Effector memory CD4-positive, alpha-beta T cell (primary cell): ENCODE measurements at regions not wholly inside any gene's neighbourhood (a gene's known extent, or its start where the extent isn't known, plus 50 kb on each side); places are given as distances from the start of the nearest gene placed in this dataset.
"Not testable (repeated sequence)": the region's sequence is repeated elsewhere in the genome, so short reads cannot be mapped to it uniquely, and the experiment has no call there.

ENCODE experiments used
- DNase-seq, 3 donors: peaks; one replicate each; pipeline ENCODE4 v3.0.0-alpha.2; 2020
- H3K27ac ChIP-seq: 2 replicates; pipeline ENCODE4 v1.7.0; 2013; ENCODE audit warnings: mild to moderate bottlenecking, low read length, moderate library complexity; ENCODE audit not compliant: insufficient read depth, poor library complexity, severe bottlenecking
- H3K27me3 ChIP-seq: replicated peaks from 2 replicates; pipeline ENCODE4 v1.7.0; 2013; ENCODE audit warnings: mild to moderate bottlenecking, low read length; ENCODE audit not compliant: insufficient read depth, control insufficient read depth, poor library complexity, severe bottlenecking
- H3K36me3 ChIP-seq: 2 replicates; pipeline ENCODE4 v1.7.0; 2013; ENCODE audit warnings: mild to moderate bottlenecking, low read length, moderate library complexity; ENCODE audit not compliant: control insufficient read depth, insufficient read depth
- H3K4me1 ChIP-seq: 2 replicates; pipeline ENCODE4 v1.7.0; 2013; ENCODE audit warnings: low read length, mild to moderate bottlenecking; ENCODE audit not compliant: control insufficient read depth, insufficient read depth, poor library complexity, severe bottlenecking
- H3K4me3 ChIP-seq: 2 replicates; pipeline ENCODE4 v1.7.0; 2013; ENCODE audit warnings: low read length, low read depth, mild to moderate bottlenecking; ENCODE audit not compliant: insufficient read depth, poor library complexity, severe bottlenecking
- H3K9me3 ChIP-seq: 2 replicates; pipeline ENCODE4 v1.7.0; 2013; ENCODE audit warnings: mild to moderate bottlenecking, low read length, moderate library complexity; ENCODE audit not compliant: control insufficient read depth

DNA sequence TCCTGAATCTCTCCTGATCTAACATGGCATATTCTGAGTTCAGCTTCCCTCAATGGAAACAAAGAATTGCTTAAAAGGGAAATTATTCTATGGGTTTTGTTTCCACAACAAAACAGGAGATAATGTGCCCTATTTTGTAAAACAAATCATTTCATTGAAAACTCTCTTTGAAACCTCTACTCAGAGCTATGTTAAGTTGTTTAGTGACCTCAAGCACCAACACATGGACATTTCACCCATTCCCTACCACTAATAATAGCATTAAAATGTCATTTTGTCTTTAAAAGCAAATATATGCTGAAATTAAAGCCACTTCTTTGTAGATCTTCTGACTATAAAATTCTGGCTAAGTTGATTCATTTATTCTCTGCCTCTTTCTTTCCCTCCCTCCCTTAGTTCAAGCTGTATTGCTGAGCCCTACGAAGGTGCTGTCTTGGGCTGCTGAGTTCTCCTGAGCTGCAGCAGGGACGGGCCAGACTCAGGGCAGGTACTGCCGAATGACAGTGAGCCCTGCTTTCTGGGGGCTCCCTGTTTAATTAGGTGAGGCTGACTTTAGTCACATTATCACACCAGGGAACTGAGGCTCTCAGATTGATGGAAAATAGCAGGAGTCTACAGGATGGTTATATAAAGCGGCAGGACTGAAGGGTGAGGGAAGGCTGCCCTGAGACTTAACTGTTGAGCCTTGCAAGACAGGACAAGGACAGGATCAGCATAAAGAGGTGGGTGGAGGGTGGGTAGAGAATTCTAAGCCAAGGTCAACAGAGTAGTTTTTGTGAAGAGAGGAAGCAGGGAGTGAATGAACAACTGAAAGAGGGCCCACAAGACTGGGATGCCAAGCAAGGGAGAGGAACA lies 1685.1 kb downstream of the SPATA31A7 start:
- H3K4me3 ChIP-seq, H3K36me3 ChIP-seq, DNase-seq, H3K9me3 ChIP-seq, H3K4me1 ChIP-seq, H3K27ac ChIP-seq, H3K27me3 ChIP-seq: not testable (repeated sequence)

DNA sequence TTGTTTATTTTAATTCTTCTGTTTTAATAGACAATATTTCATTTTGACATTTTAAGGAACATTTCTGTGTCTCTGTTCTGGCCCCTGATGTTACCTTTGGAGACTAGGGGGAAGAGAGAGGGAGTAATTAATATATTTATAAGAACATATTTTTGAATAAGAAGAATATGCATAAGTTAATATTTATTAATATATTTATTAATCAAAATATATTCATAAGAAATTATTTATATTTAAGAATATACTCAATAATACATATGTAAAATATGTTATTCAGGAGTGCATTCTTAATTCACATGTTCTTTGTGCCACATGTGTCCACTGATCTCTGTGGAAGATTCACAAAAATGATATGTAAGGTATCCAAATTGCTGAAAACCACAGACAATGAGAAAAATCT lies 1687.7 kb downstream of the SPATA31A7 start:
- not testable (repeated sequence) for H3K9me3 ChIP-seq, DNase-seq, H3K27me3 ChIP-seq, H3K36me3 ChIP-seq, H3K4me1 ChIP-seq, H3K27ac ChIP-seq, H3K4me3 ChIP-seq

DNA sequence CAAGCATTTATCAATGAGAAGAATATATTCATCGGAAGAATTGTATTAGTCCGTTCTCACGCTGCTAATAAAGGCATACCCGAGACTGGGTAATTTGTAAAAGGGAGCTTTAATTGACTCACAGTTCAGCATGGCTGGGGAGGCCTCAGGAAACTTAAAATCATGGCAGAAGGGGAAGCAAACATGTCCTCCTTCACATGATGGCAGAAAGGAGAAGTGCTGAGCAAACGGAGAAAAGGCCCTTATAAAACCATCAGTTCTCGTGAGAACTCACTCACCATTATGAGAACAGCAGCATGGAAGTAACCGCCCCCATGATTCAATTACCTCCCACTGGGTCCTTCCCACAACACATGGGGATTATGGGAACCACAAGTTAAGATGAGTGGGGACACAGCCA lies 1688.2 kb downstream of the SPATA31A7 start:
- H3K27ac ChIP-seq, H3K9me3 ChIP-seq, DNase-seq, H3K4me3 ChIP-seq, H3K4me1 ChIP-seq, H3K36me3 ChIP-seq, H3K27me3 ChIP-seq: not testable (repeated sequence)

DNA sequence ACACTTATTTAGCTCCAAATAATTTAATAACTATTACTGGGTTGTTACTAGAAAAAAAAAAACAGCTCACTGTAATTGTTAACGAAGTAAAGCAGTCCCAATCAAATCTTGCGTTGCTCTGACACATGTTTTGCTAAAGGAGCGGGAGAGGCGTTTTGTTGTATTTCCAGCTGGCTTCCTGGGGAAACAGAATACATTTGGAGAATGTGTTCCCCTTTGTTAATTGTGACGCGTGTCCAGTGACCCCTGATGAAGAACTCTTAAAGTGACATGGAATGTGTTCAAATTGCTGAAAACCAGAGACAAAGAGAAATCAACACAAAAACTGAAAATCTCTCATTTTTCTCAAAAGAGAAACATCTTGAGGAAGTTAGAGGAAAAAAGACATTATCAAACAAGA lies 1690.6 kb downstream of the SPATA31A7 start:
- H3K4me3 ChIP-seq, H3K9me3 ChIP-seq: not testable (repeated sequence)

DNA sequence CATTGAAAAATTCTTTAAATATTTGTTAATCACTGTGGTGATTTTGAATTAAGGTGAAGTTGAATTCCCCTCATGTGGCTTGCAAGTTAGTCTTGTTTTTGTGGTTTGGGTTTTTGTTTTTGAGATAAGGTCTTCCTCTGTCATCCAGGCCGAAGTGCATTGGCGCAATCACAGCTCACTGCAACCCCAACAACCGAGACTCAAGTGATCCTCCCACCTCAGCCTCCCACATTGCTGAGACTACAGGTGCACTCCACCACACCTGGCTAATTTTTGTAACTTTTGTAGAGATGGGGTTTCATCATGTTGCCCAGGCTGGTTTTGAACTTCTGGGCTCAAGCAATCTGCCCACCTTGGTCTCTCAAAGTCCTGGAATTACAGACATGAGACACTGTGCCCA lies 1691.1 kb downstream of the SPATA31A7 start:
- H3K9me3 ChIP-seq, H3K4me3 ChIP-seq, H3K27ac ChIP-seq, H3K4me1 ChIP-seq, DNase-seq, H3K36me3 ChIP-seq, H3K27me3 ChIP-seq: not testable (repeated sequence)

More for the DNA sequence above, 1690.6 kb downstream of the SPATA31A7 start:
- H3K27ac ChIP-seq, DNase-seq, H3K27me3 ChIP-seq, H3K4me1 ChIP-seq, H3K36me3 ChIP-seq: not testable (repeated sequence)

DNA sequence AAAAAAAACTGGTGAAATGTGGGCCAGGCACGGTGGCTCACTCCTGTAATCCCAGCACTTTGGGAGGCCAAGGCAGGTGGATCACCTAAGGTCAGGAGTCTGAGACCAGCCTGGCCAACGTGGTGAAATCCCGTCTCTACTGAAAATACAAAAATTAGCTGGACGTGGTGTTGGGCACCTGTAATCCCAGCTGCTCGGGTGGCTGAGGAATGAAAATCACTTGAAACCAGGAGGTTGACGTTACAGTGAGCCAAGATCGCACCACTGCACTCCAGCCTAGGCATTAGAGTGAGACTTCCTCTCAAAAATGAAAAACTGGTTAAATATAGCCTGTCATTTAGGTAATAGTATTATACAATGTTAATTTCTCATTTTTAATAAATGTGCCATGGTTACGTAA lies 1692.0 kb downstream of the SPATA31A7 start:
- not testable (repeated sequence) for H3K36me3 ChIP-seq, DNase-seq, H3K27ac ChIP-seq, H3K4me1 ChIP-seq, H3K9me3 ChIP-seq, H3K4me3 ChIP-seq, H3K27me3 ChIP-seq

DNA sequence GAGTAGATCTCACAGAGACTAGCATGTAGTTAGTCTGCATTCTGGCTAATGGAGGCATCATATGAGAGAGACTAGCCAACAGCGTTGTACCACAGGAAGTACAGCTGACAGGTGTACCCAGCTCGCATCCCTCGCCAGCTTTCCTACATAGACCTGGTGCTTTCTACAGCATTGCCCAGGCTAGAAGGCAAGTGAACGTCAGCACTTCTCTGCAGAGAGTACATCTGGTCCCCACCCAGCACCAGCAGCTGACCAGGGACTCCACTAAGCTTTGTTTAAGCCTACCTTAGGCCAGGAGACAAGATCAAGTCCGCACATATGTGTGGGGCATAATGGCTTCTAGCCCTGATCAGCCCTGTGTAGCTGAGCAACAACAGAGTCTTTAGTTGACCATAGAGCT lies 1692.9 kb downstream of the SPATA31A7 start:
- not testable (repeated sequence) for DNase-seq, H3K36me3 ChIP-seq, H3K9me3 ChIP-seq, H3K27me3 ChIP-seq, H3K4me1 ChIP-seq, H3K4me3 ChIP-seq, H3K27ac ChIP-seq

DNA sequence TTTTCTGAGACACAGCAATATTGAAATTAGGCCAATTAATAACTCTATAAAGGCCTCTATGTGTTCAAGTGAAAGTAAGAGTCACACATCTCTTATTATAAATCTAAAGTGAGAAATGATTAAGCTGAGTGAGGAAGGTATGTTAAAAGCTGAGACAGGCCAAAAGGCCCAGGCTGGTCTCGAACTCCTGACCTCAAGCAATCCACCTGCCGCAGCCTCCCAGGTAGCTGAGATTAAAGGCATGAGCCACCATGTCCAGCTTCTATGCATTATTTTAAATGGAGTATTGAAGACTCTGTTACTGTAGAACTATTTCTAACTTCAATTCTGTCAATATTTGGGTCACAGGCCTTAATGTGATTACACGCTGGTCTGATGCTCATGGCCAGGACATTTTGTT lies 1706.9 kb downstream of the SPATA31A7 start:
- H3K4me3 ChIP-seq, DNase-seq, H3K36me3 ChIP-seq, H3K9me3 ChIP-seq, H3K27me3 ChIP-seq, H3K27ac ChIP-seq, H3K4me1 ChIP-seq: not testable (repeated sequence)

DNA sequence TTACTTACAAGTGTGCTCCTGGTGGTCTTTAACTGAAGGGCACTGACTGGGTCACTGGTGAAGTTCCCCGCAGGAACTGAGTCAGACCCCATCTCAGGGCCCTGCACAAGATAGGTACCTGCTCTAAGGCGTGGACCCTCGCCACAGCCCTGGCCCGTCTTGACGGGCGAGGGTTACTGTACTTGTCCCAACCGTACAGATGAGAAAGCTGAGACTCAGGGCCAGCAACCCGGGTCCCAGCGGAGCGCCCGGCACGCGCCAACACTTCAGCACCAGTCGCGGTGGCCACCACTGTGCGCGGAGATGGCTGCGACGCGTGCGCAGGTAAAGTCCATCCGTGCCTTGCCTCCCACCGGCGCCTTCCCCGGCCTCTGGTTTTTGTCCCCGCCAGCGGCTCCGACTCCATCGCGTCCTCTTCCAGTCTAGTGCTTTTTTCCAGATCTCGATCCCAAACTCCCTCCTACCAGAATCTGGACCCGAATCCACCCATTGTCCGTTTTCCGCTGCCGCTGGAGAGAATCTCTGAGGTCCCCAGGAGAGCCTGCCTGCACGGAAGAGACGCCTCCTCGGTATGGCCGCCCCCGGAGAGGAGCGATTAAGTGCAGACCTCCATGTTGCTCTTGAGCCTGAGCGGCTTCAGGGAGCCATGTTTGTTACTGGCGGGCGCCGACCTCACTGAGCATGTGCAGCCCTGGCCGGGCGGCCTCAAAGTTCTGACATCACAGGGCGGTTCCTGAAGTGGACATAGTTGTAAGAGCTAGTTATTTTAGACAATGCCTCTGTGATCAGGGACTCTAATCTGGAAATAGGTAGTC lies 1707.8 kb downstream of the SPATA31A7 start:
- peak overlapping the region; percentile 25 for H3K27ac ChIP-seq
- peak overlapping the region; percentile 35 for H3K4me3 ChIP-seq
- H3K36me3 ChIP-seq, H3K9me3 ChIP-seq, H3K27me3 ChIP-seq, H3K4me1 ChIP-seq: not testable (repeated sequence)
- peak; percentile 37 to 57 (median 50) for DNase-seq

DNA sequence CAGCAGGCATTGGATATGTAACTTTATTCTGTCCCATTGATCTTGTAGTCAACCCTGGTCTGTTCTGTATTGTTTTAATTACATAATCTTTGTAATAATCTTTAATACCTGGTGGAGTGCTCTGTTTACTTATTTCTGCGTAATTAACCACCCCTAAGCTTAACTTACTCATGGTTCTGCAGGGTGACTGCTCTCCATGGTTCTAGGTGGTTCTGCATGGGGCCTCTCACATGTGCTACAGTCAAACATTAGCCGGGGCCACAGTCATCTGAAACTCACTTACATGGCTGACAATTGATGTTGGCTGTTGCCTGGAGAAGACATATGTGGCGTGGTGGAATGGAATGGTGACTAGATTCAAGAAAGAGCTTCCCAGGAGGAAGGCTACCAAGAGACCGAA lies 1709.8 kb downstream of the SPATA31A7 start:
- H3K4me3 ChIP-seq, H3K36me3 ChIP-seq, H3K4me1 ChIP-seq, H3K27me3 ChIP-seq, H3K9me3 ChIP-seq, H3K27ac ChIP-seq, DNase-seq: not testable (repeated sequence)
